IPS DF 6.9 (cell line): ENCODE measurements at regions not wholly inside any gene's neighbourhood (a gene's known extent, or its start where the extent isn't known, plus 50 kb on each side); places are given as distances from the start of the nearest gene placed in this dataset.
"Not testable (repeated sequence)": the region's sequence is repeated elsewhere in the genome, so short reads cannot be mapped to it uniquely, and the experiment has no call there.

Experiments
- DNase-seq: peaks from one replicate; pipeline ENCODE4 v3.0.0-alpha.2; 2013; ENCODE audit warnings: low read depth, low spot score
- H3K27ac ChIP-seq: one replicate; pipeline ENCODE4 v1.5.1; 2013; ENCODE audit warnings: low read length, control low read depth
- H3K27me3 ChIP-seq: 2 replicates; pipeline ENCODE4 v1.6.1; 2013; ENCODE audit warnings: mild to moderate bottlenecking, low read length; ENCODE audit not compliant: control insufficient read depth, insufficient read depth
- H3K36me3 ChIP-seq: 2 replicates; pipeline ENCODE4 v1.6.1; 2013; ENCODE audit warnings: low read length; ENCODE audit not compliant: control insufficient read depth, insufficient read depth
- H3K4me1 ChIP-seq: 2 replicates; pipeline ENCODE4 v1.6.1; 2013; ENCODE audit warnings: low read length; ENCODE audit not compliant: control insufficient read depth, insufficient read depth
- H3K4me3 ChIP-seq: 2 replicates; pipeline ENCODE4 v1.5.1; 2013; ENCODE audit warnings: mild to moderate bottlenecking, low read length
- H3K9me3 ChIP-seq: 2 replicates; pipeline ENCODE4 v1.6.1; 2013; ENCODE audit warnings: low read length, inconsistent platforms; ENCODE audit not compliant: control insufficient read depth, insufficient read depth
- WGBS: extraction: QIAGEN DNeasy Blood & Tissue Kit; methylation state at CpG from one replicate; pipeline ENCODE4 v1.1.7; 2013; ENCODE audit warnings: mixed read lengths, missing lambda C conversion rate; ENCODE audit not compliant: insufficient read length, insufficient coverage; 5-methylcytosine and 5-hydroxymethylcytosine counted together

GRCh38 chr4:26003056-26003455 is 89.0 kb downstream of the SMIM20 start:
- H3K4me1 ChIP-seq = no peaks in the 10 kb centered on the region
- no CpG with 5 or more reads among the region's 2 CpGs for WGBS

GRCh38 chr4:26004290-26004689 is 90.3 kb downstream of the SMIM20 start:
- Histone ChIP-seq H3K4me1 (no peaks in the 10 kb centered on the region), H3K36me3 (no peaks in the 10 kb centered on the region), H3K4me3 (no peak overlapping the region), H3K9me3 (no peaks in the 10 kb centered on the region), H3K27me3 (no peaks in the 10 kb centered on the region), H3K27ac (no peak overlapping the region)
- 100% methylated on average over 1 of the region's 1 CpG for WGBS
- DNase-seq = no peak

More at GRCh38 chr4:26003056-26003455, 89.0 kb downstream of the SMIM20 start:
- Histone ChIP-seq H3K27ac (no peak overlapping the region), H3K9me3 (no peaks in the 10 kb centered on the region), H3K36me3 (no peaks in the 10 kb centered on the region), H3K27me3 (no peaks in the 10 kb centered on the region), H3K4me3 (no peak overlapping the region; the same call in 1 of the 2 replicates)
- DNase-seq = no peak

- no peaks in the 10 kb centered on the region for H3K36me3 ChIP-seq
- no peak for DNase-seq
- no peak overlapping the region for H3K4me3 ChIP-seq
- H3K9me3 ChIP-seq = no peaks in the 10 kb centered on the region
- no CpG with 5 or more reads among the region's 4 CpGs for whole genome bisulfite sequencing
- H3K4me1 ChIP-seq = no peaks in the 10 kb centered on the region
- H3K27ac ChIP-seq = no peak overlapping the region
- no peaks in the 10 kb centered on the region for H3K27me3 ChIP-seq
These were observed 91.7 kb downstream of the SMIM20 start for GRCh38 chr4:26005764-26006163.

GRCh38 chr4:26008737-26009136 is 94.7 kb downstream of the SMIM20 start:
- Histone ChIP-seq H3K27me3 (no peaks in the 10 kb centered on the region), H3K36me3 (no peaks in the 10 kb centered on the region), H3K4me3 (no peak overlapping the region), H3K27ac (no peak overlapping the region), H3K9me3 (no peaks in the 10 kb centered on the region), H3K4me1 (no peaks in the 10 kb centered on the region)
- WGBS = no CpG with 5 or more reads among the region's 1 CpG
- DNase-seq = no peak

- H3K27ac ChIP-seq = no peak overlapping the region
- DNase-seq = no peak
- WGBS = no CpG with 5 or more reads among the region's 3 CpGs
These were observed 95.5 kb downstream of the SMIM20 start for GRCh38 chr4:26009502-26009901.

GRCh38 chr4:26010304-26010703 is 96.3 kb downstream of the SMIM20 start:
- Histone ChIP-seq H3K27ac (no peak overlapping the region), H3K36me3 (no peaks in the 10 kb centered on the region), H3K9me3 (no peaks in the 10 kb centered on the region), H3K4me1 (no peaks in the 10 kb centered on the region; the same call in 1 of the 2 replicates), H3K27me3 (no peaks in the 10 kb centered on the region), H3K4me3 (no peak overlapping the region)
- no peak for DNase-seq
- no CpG with 5 or more reads among the region's 2 CpGs for WGBS

More at GRCh38 chr4:26009502-26009901, 95.5 kb downstream of the SMIM20 start:
- H3K36me3 ChIP-seq = no peaks in the 10 kb centered on the region
- H3K4me3 ChIP-seq = no peak overlapping the region
- H3K9me3 ChIP-seq = no peaks in the 10 kb centered on the region
- H3K27me3 ChIP-seq = no peaks in the 10 kb centered on the region
- H3K4me1 ChIP-seq = no peaks in the 10 kb centered on the region

- Histone ChIP-seq H3K36me3 (no peaks in the 10 kb centered on the region), H3K27me3 (no peaks in the 10 kb centered on the region), H3K4me3 (no peak overlapping the region), H3K4me1 (no peaks in the 10 kb centered on the region; the same call in 1 of the 2 replicates), H3K27ac (no peak overlapping the region), H3K9me3 (no peaks in the 10 kb centered on the region)
- no CpG with 5 or more reads among the region's 2 CpGs for WGBS
- no peak for DNase-seq
These were observed 99.6 kb downstream of the SMIM20 start for GRCh38 chr4:26013629-26014028.

GRCh38 chr4:26015133-26015651 is 101.2 kb downstream of the SMIM20 start:
- DNase-seq = no peak
- Histone ChIP-seq H3K27ac (no peak overlapping the region), H3K27me3 (no peaks in the 10 kb centered on the region), H3K36me3 (no peaks in the 10 kb centered on the region), H3K9me3 (no peaks in the 10 kb centered on the region), H3K4me3 (no peak overlapping the region), H3K4me1 (no peaks in the 10 kb centered on the region; the same call in 1 of the 2 replicates)
- WGBS = no CpG with 5 or more reads among the region's 7 CpGs

GRCh38 chr4:26015906-26016305 is 101.9 kb downstream of the SMIM20 start:
- Histone ChIP-seq H3K27me3 (no peaks in the 10 kb centered on the region), H3K4me3 (no peak overlapping the region), H3K4me1 (no peaks in the 10 kb centered on the region; the same call in 1 of the 2 replicates), H3K36me3 (no peaks in the 10 kb centered on the region), H3K27ac (no peak overlapping the region), H3K9me3 (no peaks in the 10 kb centered on the region)
- DNase-seq = no peak
- no CpG with 5 or more reads among the region's 2 CpGs for WGBS

GRCh38 chr4:26017531-26017930 is 103.5 kb downstream of the SMIM20 start:
- no peaks in the 10 kb centered on the region for H3K36me3 ChIP-seq
- no CpG with 5 or more reads among the region's 4 CpGs for WGBS
- no peak overlapping the region for H3K27ac ChIP-seq
- H3K4me1 ChIP-seq = no peaks in the 10 kb centered on the region; the same call in 1 of the 2 replicates
- H3K9me3 ChIP-seq = no peaks in the 10 kb centered on the region
- DNase-seq = no peak
- no peak overlapping the region for H3K4me3 ChIP-seq
- H3K27me3 ChIP-seq = no peaks in the 10 kb centered on the region

GRCh38 chr4:26017961-26018700 is 104.1 kb downstream of the SMIM20 start:
- not testable (repeated sequence) for H3K4me1 ChIP-seq, H3K9me3 ChIP-seq, DNase-seq, H3K27me3 ChIP-seq, H3K27ac ChIP-seq, H3K36me3 ChIP-seq, H3K4me3 ChIP-seq
- WGBS = no CpG with 5 or more reads among the region's 6 CpGs
